Stimulated activated CD8-positive, alpha-beta memory T cell treated with anti-CD3 and anti-CD28 coated beads, Interleukin-2, amount 100 ng/mL, for 48 hours (primary cell): ENCODE measurements at regions not wholly inside any gene's neighbourhood (a gene's known extent, or its start where the extent isn't known, plus 50 kb on each side); places are given as distances from the start of the nearest gene placed in this dataset.
"Not testable (repeated sequence)": the region's sequence is repeated elsewhere in the genome, so short reads cannot be mapped to it uniquely, and the experiment has no call there.

Source experiments
- DNase-seq, 2 donors: peaks; one replicate each; pipeline ENCODE4 v3.0.0-alpha.2; 2020; ENCODE audit warnings: low read depth in 2 of 2

- no peak for DNase-seq
These were observed 410.3 kb upstream of the SLC35B3 start for GRCh38 chr6:8845690-8846089.

- no peak for DNase-seq
These were observed 409.6 kb upstream of the SLC35B3 start for GRCh38 chr6:8844968-8845367.

DNA sequence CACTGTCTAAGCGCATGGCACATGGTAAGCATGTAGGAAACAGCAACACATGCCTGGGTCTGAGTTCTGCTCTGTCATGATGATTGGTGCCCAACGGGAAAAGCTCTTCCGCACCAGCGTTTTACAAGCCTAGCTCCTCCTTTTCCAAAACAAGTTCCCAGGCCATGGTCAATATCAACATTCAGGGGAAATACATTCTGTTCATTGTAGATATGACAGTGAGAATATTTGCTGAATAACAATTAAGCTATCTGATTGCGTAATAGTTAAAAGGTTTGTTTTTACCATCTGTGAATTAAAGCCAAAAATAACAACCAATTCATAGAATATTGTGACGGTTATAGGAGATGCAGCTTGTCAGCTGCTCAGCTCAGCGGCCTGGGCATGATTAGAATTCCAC lies 404.3 kb upstream of the SLC35B3 start:
- no peak for DNase-seq

DNA sequence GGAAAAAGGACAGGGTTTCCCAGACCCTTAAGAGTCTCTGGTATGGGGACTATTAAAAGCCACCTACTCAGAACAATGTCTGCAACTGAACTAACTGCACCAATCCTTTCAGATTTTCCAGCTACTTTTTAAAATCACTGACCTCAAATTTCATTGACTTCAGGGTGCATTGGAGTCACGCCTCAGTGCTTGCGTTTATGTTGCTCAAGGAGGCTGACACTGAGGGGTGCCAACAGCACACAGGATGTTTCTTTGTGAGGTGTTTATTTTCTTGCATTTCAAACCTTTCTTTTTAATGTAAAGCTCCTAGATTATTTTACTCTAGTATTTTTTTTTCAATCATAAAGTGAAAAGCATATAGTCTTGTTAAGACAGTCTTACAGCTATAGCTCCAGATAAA lies 402.0 kb upstream of the SLC35B3 start:
- no peak for DNase-seq

- not testable (repeated sequence) for DNase-seq
These were observed 397.4 kb upstream of the SLC35B3 start for GRCh38 chr6:8832695-8833094.

GRCh38 chr6:8831366-8832152 lies 396.2 kb upstream of the SLC35B3 start:
- no peak for DNase-seq

DNA sequence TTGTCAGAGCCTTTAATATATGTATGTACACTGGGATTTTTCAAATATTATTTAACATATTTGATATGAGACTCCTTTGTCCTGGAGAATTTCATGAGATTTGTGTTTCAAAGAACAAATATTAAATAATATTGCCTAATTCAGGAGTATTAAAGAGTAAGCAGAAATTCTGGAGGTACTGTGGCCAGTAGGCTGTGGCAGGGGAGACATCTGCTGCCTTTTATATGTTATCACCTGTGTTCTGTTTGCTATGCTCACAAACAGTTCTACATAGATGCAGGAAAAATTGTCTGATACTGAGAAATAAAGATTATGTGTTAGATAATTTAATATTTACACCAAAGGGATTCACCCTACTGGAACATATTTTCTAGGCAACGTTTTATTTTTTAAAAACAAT lies 395.4 kb upstream of the SLC35B3 start:
- no peak for DNase-seq

DNA sequence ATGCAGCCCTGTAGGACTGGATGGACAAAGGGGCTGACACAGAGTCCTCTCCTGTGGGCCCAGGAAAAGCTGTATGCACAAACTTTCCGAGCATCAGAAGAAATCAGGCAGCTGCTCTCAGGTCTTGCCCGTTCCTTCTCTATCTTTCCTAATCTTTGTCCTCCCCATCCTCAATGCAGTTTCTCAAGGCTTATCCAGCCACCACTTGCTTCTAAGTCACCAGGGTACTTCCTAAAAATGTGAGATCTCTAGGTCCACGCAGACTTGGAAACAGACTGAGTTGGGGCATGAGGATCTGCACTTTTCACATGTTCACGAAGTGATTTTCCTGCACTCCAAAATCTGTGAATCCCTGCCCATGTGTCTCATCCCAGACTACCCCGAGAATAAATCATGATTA lies 394.5 kb upstream of the SLC35B3 start:
- no peak for DNase-seq

DNA sequence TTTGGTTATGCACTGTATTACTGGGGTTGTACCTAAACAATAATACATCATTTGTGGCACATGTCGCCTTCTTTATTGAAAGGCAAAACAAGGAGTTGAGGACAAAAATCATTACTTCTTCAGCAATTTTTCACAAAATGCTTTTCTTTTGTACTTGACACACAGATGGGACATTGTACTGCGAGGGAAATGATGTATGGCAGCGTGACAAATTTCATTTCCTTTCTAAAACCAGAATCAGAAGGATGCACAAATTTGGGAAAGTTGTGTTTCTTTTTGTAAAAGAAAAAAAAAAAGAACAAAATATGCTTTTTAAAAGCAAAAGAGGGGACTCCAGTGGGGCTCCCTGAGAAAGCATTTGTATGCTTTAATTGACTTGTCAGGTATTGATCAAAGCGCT lies 394.0 kb upstream of the SLC35B3 start:
- DNase-seq: no peak

DNA sequence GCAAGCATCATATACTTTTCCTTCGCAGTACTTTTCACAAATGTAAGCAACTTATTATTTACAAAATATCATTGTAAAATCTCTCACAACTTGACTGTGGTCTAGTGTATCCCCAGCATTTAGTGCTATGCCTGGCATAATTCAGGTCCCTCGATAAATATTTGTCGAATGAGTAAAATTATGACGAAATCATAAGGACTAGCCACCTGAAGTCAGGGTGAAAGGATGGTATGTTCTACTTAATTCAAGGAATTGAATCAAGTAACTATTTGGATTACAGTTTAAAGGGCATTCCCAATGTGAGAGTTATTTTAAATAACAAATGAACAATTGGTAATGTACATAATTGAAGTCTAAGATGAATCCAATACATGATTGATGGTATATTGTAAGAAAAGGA lies 393.0 kb upstream of the SLC35B3 start:
- DNase-seq: no peak

DNA sequence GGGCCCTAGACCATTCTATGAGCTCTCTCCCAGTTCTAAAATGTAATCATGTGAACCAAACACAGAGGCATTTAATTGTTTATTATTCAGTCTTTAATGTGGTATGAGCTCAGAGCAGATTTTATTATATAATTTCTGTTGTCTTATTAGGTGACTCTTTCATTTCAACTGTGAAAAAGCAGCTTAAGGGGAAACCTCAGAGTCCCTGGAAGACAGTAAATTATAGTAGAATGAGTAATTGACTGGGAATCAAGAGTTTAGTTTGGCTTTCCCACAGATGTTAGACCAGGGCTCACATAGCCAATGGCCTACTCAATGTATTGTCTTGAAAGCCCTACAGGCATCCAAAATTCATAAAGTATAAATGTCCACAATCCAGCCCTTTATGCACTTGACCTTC lies 390.4 kb upstream of the SLC35B3 start:
- DNase-seq: no peak

DNA sequence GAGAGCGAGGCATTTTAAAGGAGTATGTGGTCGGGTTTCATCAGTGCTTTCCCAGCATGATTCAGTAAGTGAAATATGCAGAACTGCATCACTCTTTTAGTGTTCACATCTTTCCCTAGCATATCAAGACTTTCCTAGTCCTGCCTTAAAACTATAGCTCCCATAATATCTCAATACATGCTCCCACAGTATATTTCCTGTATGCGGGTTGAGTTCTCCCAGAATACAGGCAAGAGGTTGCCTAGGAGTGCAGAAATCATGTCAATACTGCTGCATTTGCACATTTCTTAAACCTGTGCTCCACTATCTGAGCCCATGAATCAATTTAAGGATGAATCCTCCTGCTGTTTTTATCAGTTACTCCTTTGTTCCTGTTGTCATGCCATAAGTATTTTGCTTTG lies 386.6 kb upstream of the SLC35B3 start:
- DNase-seq: no peak

GRCh38 chr6:8820313-8820712 lies 385.0 kb upstream of the SLC35B3 start:
- DNase-seq: no peak

DNA sequence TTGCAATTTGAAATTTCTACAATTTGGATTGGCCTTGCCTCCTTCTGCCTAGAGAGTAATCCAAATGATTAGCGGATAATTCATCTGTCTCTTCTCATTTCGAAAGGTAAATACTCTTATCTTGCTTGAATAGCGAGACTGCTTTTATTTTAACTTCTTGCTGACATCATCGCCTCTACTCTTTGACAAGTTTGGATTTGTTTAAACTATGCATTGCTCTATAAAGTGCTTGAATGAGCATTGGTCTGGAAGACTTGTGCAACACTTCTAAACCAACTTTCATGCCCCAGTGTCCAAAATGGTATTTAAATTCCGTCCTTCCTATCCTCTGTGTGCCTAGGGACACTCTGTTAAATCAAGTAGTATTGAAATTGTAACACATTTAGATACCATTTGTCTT lies 384.1 kb upstream of the SLC35B3 start:
- no peak for DNase-seq

DNA sequence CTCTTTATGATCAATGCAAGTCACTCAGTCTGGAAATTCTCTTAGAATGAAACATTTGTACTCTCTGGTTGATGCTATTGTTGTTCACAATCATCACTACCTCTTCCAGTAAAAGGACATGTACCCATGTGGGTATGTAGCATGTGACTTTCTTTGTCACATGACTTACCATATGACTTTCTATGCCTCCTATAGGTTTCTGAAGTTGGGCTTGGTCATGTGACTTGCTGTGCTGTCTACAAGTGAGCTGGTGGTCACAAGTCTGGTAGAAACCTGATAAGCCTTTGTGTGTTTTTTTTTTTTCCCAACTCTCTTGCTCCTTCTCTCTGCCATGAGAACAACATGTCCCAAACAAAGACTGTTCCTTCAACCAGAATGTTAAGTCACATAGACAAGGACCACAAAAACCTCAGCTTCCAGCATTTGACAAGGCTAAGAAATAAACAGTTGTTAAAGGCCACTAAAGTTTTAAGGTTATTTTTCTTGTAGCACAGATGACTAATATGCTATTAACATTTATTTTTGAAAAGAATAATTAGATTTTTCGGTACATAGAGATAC lies 379.2 kb upstream of the SLC35B3 start:
- no peak for DNase-seq

GRCh38 chr6:8810325-8810724 lies 375.0 kb upstream of the SLC35B3 start:
- DNase-seq: no peak

GRCh38 chr6:8809662-8810061 lies 374.3 kb upstream of the SLC35B3 start:
- no peak for DNase-seq

DNA sequence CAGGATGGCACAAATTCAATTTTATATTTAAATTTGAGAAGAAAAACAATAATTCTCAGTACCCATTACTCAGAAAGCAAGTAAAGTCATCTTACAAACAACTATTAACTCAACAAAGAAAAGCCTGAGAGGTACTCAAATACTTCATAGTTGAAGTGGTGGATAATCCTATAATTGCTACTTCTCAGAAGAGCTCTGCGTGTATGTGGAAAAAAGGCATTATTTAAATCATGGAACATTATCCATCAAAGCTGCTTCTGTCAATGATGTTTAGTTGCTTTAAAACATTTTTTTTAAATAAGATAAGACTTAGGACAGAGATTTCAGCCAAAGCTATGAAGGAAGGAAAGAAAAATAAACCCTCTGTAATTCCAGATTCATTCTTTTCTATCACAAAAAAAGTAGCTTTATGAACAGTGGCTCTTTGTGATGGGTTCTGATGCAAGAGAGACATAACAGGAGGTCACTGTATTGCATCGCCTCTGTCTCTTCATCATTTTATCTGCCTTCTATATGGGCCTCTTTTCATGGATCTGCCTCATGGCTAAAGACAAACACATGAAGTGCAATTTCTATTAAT lies 367.9 kb upstream of the SLC35B3 start:
- no peak for DNase-seq

GRCh38 chr6:8802397-8802796 lies 367.1 kb upstream of the SLC35B3 start:
- DNase-seq: not testable (repeated sequence)

GRCh38 chr6:8794420-8794819 lies 359.1 kb upstream of the SLC35B3 start:
- DNase-seq: no peak

DNA sequence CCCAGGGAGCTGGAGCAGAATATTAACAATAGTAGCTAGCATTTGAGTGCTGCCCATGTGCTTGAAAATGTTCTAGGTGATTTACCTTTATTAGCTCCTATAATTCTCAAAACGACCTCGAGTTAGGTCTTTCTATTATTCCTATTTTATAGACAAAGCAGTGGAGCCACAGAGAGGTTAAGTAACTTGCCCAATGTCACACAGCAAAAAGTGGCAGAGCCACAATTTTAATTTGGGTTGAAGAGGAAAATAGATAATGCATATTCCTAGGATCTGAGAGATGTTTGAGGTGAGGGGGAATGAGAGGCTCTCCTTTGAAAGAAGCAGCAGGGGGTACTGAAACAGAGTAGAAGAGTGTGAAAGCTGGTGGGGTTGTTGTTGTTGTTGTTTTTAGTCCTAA lies 354.5 kb upstream of the SLC35B3 start:
- no peak for DNase-seq

- DNase-seq: no peak
These were observed 349.9 kb upstream of the SLC35B3 start for GRCh38 chr6:8785223-8785622.

DNA sequence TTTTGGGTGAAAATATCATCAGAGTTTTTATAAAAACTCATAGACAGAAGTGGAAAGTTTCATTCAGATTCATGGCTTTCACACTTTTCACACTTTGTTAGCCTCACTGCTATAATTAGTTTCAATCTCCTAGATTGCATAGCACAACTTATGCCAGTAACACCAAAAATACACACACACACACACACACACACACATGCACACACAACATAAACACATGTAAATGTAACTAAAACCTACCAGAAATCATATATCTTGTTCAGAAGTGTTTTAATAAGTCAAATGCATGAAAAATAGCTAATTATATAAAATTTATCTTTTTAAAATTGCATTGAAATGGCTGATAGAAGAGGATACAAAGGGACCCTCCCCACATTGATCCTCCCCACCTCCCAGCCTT lies 347.8 kb upstream of the SLC35B3 start:
- DNase-seq: no peak
